Stimulated activated naive CD8-positive, alpha-beta T cell treated with anti-CD3 and anti-CD28 coated beads, Interleukin-15, Interleukin-2, amounts not matched to agents 100 U/mL and 50 U/mL, for 24 hours (primary cell): ENCODE measurements at regions not wholly inside any gene's neighbourhood (a gene's known extent, or its start where the extent isn't known, plus 50 kb on each side); places are given as distances from the start of the nearest gene placed in this dataset.

Source experiments
- ATAC-seq: fragments of 150-1000 bp; cut with Tn5 transposase; one replicate; pipeline ENCODE4 v1.10.0; 2021
- DNase-seq: peaks from one replicate; pipeline ENCODE4 v3.0.0; 2021

DNA sequence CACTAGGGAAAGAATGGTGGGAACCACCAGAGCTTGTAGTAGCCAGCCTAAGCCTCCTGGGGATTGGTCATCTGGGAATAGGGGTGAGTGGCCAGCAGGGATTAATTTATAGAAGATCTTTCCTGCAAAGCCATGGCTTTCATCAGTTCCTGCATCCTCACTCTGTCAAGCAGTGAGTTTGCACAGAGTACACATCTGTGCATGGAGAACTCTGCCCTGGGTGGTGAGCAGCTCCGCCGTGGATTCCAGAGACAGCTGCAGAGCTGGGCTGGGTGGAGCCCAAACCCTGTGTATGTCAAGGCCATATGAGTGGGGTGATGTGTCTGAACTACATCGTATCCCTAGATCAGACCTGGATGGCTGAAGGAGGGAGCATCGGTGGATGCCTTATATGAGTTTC is 182.2 kb downstream of the GLI2 start:
- no peak for ATAC-seq
- DNase-seq, result no peak

- no peak for DNase-seq
- no peak for ATAC-seq
These were observed 183.5 kb downstream of the GLI2 start for GRCh38 chr2:120919216-120919615.

- DNase-seq, result no peak
- ATAC-seq, result no peak
These were observed 184.2 kb downstream of the GLI2 start for GRCh38 chr2:120919771-120920453.

- no peak for ATAC-seq
- no peak for DNase-seq
These were observed 184.9 kb downstream of the GLI2 start for GRCh38 chr2:120920454-120921148.

GRCh38 chr2:120921457-120921856 is 185.8 kb downstream of the GLI2 start:
- ATAC-seq, result no peak
- no peak for DNase-seq

GRCh38 chr2:120922571-120923332 is 187.1 kb downstream of the GLI2 start:
- ATAC-seq, result no peak
- no peak for DNase-seq

DNA sequence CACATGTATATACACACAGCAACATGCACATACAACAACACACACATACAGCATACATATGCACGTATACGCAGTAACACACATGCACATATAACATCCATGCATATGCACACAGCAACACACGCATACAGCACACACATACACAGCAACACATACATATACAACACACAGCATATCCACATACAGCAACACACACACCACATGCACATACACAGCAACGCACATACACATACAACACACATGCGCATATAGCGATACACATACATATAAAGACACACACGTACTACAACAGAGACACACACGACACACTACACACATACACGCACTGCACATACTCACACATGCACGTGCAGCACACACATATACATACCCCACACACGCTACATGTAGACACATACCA is 187.8 kb downstream of the GLI2 start:
- no peak for DNase-seq
- ATAC-seq, result no peak

DNA sequence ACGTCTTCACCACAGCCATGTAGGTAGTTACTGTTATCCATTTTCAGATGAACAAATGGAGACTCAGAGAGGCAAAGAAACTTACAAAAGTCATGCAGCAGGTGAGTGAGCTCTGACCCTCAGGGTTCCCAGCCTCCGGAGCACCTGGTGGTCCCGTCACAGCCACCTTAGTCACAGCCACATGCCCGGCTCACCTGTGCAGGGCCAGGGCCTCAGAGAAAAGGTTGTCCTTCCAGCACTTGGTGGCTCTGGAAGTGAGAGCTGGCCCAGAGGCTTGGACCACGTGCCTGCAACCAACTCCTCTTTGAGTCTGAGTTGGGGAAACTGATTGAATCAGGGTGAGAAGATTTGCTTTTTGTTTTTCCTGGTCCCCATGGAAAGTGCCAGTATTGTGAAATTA is 189.3 kb downstream of the GLI2 start:
- no peak for DNase-seq

DNA sequence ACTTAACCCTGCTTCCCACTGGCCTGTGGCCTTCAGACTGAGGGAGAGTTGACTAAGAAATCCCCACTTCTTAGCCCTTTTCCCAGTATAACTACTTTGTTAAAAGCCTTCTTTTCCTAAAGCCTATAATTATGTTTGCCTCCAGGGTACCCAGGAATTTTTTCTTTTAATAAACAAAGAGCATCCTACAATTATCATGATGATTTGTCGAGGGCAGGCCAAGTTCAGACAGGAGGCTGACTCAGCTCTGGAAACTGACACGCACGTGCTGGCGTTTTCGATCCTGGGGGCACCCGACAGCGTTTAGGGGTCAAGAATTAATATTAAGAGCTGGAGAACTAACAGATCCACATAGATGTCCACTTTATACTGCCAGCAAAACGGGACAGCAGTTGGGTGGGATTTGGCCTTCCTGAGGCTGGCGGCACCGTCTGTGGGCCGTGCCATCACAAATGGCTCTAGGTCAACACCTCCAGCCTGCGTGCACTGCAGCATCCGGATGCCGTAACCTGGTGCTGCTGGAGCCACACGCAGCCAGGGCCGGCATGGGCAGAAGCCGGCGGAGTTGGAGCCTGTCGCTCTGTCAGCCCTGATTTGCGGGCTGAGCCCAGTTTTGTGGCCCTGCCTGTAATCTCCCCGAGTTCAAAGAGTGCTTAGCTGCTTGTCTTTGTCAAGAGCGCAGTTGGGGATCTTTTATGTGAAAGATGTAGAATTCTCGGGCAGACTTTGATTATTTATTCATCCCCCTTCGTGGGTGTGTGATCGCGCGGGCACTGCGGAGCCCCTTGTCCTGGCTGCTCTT is 191.0 kb downstream of the GLI2 start:
- DNase-seq (no peak), ATAC-seq (no peak)

More for the DNA sequence above, 189.3 kb downstream of the GLI2 start:
- ATAC-seq, result no peak

DNA sequence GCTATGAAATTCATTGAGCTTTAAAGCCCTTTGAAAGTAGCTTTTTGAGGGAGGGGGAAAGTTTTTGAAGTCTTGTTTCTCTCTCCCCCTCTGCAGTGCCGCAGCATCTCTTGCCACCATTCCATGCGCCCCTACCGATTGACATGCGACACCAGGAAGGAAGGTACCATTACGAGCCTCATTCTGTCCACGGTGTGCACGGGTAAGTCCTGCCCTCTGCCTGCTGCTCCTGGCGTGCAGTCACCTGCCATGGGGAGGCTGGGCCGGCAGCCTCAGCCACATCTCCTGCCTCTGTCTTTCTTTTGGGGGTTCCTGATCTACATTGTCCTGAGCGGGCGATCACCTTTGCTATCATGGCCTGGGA is 191.6 kb downstream of the GLI2 start:
- DNase-seq (no peak), ATAC-seq (no peak)

DNA sequence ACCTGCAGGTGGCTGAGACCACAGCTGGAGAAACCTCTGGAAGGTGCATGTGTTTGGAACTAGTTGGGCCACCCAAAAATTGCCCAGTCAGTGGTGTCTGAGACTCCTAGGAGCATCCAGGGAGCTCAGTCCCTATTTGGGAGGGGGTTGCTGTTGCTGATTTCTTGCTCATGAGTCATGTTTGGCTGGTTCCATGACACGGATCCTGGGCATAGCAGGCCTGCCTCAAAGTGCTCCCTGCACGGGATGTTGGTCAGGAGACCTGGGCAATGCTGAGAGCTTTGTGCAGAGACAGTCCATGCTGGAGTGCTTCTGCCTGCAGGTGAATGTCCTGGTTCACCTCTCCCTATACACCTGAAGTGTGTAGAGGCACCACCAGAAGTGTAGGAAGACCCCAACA is 194.2 kb downstream of the GLI2 start:
- DNase-seq (no peak), ATAC-seq (no peak)

DNA sequence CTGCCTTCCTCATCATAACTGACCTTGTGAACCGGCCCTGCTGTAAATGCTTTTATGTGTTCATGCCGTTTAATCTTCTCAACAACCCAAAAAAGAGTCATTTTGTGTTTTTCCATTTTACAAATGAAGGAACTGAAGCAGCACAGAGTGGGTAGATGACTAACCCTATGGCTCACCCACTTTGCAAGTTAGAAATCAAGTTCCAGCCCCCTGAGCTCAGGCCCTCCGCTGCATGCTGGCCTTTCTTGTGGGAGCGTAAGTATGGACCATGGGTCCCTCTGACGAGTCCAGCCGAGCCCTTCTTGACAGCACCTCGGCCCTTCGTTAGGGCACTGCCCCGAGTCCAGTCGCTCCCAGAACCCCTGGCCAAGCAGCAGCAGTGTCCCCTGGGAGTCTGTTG is 194.6 kb downstream of the GLI2 start:
- DNase-seq, result no peak
- ATAC-seq, result no peak

GRCh38 chr2:120930864-120931263 is 195.2 kb downstream of the GLI2 start:
- no peak for DNase-seq
- no peak for ATAC-seq

DNA sequence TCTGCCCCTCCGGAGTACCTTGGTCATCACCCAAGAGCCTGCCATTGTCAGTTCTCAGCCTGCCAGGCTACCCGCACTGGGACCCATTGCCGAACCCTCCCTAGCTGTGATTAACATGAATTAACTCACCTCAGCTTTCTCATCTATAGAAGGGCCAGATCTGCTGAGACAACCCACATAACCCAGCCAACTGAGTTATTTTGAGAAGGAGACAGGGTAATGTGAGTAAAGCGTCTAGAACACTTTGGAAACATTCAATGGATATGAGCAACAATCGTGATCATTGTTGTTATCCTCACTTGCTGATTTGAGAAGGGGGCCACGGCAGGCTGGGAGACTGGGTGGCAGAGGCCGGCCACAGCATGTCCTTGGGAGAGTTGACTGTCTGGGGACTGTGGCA is 196.8 kb downstream of the GLI2 start:
- ATAC-seq (no peak), DNase-seq (no peak)

DNA sequence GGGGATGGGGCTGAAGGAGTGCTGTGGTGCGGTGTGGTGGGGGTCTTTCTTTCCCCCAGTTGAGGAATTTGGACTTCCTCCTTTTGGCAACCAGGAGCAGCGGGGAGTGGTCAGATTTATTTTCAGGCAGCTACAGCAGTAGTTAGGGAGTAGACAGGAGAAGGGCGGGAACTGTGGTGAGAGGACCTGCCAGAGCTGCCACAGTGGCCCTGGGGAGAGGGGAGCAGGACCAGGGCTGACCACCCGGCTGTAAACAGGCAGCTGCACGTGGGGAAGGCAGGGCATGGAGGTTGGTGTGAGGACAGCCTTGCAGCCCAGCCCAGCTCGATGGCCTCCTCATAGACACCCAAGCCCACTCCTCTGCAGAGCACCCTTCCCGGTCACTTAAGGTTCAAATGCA is 197.2 kb downstream of the GLI2 start:
- ATAC-seq (no peak), DNase-seq (no peak)

GRCh38 chr2:120933693-120934573 is 198.3 kb downstream of the GLI2 start:
- ATAC-seq (no peak), DNase-seq (no peak)

GRCh38 chr2:120934574-120935338 is 199.1 kb downstream of the GLI2 start:
- DNase-seq, result no peak
- ATAC-seq, result no peak

- no peak for DNase-seq
- no peak for ATAC-seq
These were observed 200.0 kb downstream of the GLI2 start for GRCh38 chr2:120935339-120936313.
